PC-9 (cell line): ENCODE measurements at regions not wholly inside any gene's neighbourhood (a gene's known extent, or its start where the extent isn't known, plus 50 kb on each side); places are given as distances from the start of the nearest gene placed in this dataset.

Source experiments
- EZH2 ChIP-seq: fragments of 200-600 bp; sonication (generic); IDR thresholded peaks from 2 replicates; pipeline ENCODE4 v1.8.0; 2017; ENCODE audit warnings: antibody characterized with exemption, low read depth
- TF ChIP-seq, protein P1 (sequence below): fragments of 200-600 bp; sonication (generic); conservative IDR thresholded peaks from 2 replicates; pipeline ENCODE4 v1.6.1; 2017; ENCODE audit warnings: mixed run types, antibody characterized with exemption, mild to moderate bottlenecking, moderate library complexity

DNA sequence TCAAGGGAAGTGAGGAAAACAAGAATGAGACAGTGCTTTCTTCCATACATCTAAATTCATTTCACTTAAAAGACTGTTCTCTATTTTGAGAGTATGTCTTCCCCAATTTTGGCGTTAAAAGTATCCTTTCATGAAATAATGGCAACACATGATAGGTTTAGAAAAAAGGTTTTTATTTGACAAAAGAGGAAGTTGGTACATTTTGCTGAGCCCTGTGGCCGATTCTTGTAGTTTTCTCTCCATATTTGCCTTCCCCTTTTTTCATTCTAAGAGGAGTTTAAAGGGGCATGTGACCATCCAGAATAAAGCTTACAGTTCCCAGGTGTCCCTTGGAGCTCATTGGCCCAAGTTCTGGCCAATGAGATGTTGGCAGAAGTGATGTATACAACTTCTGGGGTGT is 140.4 kb upstream of the KCNE2 start:
- TF ChIP-seq, protein P1, sequence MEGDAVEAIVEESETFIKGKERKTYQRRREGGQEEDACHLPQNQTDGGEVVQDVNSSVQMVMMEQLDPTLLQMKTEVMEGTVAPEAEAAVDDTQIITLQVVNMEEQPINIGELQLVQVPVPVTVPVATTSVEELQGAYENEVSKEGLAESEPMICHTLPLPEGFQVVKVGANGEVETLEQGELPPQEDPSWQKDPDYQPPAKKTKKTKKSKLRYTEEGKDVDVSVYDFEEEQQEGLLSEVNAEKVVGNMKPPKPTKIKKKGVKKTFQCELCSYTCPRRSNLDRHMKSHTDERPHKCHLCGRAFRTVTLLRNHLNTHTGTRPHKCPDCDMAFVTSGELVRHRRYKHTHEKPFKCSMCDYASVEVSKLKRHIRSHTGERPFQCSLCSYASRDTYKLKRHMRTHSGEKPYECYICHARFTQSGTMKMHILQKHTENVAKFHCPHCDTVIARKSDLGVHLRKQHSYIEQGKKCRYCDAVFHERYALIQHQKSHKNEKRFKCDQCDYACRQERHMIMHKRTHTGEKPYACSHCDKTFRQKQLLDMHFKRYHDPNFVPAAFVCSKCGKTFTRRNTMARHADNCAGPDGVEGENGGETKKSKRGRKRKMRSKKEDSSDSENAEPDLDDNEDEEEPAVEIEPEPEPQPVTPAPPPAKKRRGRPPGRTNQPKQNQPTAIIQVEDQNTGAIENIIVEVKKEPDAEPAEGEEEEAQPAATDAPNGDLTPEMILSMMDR, result no peak
- TF ChIP-seq EZH2, result no peak
